Left colon (tissue), 2 donors: ENCODE measurements at regions not wholly inside any gene's neighbourhood (a gene's known extent, or its start where the extent isn't known, plus 50 kb on each side); places are given as distances from the start of the nearest gene placed in this dataset.
"Not testable (repeated sequence)": the region's sequence is repeated elsewhere in the genome, so short reads cannot be mapped to it uniquely, and the experiment has no call there.

Experiments used
- ATAC-seq: fragments of 200-7000 bp; cut with Tn5 transposase; one replicate; pipeline ENCODE4 v1.9.1; 2020; ENCODE audit warnings: mild to moderate bottlenecking, moderate library complexity
- DNase-seq, 2 donors: peaks; one replicate each; pipeline ENCODE4 v3.0.0-alpha.2; 2020
- intact Hi-C, 2 donors: fragments of 100-400 bp; cut with DNase I in 1 of 2; cut with micrococcal nuclease in 1 of 2; formaldehyde crosslinking; loops; one replicate each; pipeline versions ENCODE4 v1.11.2 to v1.14.0; 2022; cut with DNase I, micrococcal nuclease
- donor health status: DM: no; HTN: no; CAD: no.
- donor health status: DM: yes; HTN: yes; CAD: no.

GRCh38 chr9:81801190-81801589 is 111.8 kb upstream of the TLE1 start:
- intact Hi-C loops = no loop called here
- ATAC-seq = no peak
- DNase-seq = no peak

DNA sequence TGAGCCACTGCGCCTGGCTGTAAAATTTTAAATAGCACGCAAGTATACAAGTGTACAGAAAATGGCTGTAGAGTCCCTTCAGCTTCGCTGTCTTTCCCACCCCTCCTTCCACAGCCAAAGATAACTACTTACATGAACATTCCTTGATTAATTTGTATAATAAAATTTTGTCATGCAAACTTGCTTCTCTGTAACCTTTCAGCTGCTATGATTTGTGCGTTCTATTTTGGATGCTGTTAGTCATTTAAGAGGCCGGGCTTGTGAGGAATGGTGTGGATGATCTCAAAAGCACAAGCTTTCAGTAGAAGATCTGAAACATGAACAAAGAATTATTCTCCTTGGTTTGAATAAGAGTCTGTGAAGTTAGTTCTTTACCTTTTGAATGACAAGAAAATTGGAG is 115.0 kb upstream of the TLE1 start:
- intact Hi-C loops = no loop called here
- DNase-seq (no peak), ATAC-seq (no peak)

DNA sequence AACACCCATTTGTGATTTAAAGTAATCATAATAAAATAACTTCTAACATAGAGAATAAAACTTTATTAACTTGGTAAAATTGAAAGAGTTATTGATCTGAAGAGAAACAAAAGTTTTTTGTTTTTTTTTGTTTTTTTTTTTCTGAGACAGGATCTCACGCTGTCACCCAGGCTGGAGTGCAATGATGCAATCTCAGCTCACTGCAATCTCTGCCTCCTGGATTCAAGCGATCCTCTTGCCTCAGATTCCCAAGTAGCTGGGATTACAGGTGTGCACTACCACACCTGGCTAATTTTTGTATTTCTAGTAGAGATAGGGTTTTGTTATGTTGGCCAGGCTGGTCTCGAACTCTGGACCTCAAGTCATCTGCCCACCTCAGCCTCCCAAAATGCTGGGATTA is 116.5 kb upstream of the SPATA31D4 start:
- intact Hi-C loops = loop anchor here in 1 of 2 donors (10.0 kb wide), 1 partner anchor 197 kb away; no protein-coding TSS in a partner anchor
- not testable (repeated sequence) for ATAC-seq

DNA sequence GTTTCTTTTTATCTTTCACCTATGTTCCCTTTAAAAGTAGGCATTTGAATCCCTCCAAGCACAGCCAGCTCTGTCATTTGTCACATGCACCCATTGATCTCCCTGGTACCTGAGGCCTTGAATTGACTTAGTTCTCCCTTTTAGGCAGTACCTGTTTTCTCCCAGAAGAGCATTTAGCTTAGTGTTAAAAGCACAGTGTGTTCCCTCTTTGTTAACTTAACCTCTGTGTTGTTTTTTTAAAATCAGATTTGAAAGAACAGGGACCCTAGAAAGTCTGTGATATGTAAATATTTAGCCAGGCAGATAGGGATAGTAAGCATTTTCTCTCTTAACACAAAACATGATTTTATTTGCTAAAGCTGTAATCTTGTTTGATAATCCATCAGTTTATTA is 113.8 kb upstream of the SPATA31D4 start:
- ATAC-seq = peak; percentile 30
- intact Hi-C loops = loop anchor here in 1 of 2 donors (10.0 kb wide), 1 partner anchor 200 kb away; no protein-coding TSS in a partner anchor

More for the DNA sequence above, 116.5 kb upstream of the SPATA31D4 start:
- not testable (repeated sequence) for DNase-seq

DNA sequence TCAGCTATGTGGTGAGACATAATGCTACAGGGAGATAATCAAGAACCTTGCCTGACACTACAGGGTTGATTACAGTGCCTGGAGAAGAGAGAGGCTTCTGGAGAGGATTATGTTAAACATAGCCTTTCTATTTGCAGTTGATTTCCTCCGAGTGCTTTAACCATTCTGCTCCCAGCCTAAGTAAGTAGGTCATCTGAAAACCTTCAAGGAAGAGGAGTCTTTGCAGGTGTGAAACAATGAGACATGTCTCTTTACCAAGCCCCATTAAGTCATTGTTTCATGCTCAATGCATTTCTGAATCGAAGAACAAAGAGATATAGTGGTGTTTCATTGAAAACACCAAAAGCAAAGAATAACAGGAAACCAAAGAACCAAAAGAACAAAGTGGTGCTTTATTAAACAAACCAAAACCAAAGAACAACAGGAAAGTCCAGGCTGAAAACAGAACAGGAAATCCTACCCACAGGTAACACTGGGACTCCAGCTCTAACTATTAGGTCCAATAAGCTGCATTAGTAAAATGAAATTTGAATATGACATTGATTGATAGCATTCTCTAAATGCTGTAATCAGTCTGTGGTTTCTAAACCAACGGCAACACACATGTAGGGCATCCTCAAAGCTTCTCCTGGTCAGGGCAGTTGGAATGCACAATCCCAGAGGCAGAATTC is 113.3 kb upstream of the SPATA31D4 start:
- ATAC-seq = peak; percentile 35
- no peak for DNase-seq
- intact Hi-C loops = loop anchor here in 1 of 2 donors (10.0 kb wide), 1 partner anchor 200 kb away; no protein-coding TSS in a partner anchor

More for the DNA sequence above, 113.8 kb upstream of the SPATA31D4 start:
- DNase-seq = no peak

- ATAC-seq (no peak), DNase-seq (no peak)
- intact Hi-C loops = loop anchor here in 1 of 2 donors (10.0 kb wide), 1 partner anchor 201 kb away; no protein-coding TSS in a partner anchor
Observed at GRCh38 chr9:81815781-81816180, 112.4 kb upstream of the SPATA31D4 start.

DNA sequence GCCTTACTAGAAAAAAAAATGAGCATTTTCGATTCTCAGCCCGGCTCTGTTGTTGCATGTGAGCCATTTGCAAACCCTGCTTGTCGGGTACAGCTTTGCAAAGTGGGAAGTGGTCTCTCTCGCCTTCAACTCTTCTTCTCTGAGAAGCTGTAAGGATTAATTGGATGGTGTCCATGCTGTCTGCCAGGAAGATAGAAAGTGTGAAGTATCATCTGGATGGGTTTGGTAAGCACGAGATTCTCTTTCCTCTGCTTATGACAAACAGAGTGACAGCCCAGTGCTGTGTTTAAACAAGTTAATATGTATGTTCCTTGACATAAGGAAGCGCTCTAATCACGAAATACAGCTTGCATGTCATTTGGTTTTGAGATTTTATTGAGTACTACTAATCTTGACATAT is 109.1 kb upstream of the SPATA31D4 start:
- DNase-seq (no peak), ATAC-seq (no peak)
- intact Hi-C loops = loop anchor here in 1 of 2 donors (10.0 kb wide), 1 partner anchor 204 kb away; no protein-coding TSS in a partner anchor

DNA sequence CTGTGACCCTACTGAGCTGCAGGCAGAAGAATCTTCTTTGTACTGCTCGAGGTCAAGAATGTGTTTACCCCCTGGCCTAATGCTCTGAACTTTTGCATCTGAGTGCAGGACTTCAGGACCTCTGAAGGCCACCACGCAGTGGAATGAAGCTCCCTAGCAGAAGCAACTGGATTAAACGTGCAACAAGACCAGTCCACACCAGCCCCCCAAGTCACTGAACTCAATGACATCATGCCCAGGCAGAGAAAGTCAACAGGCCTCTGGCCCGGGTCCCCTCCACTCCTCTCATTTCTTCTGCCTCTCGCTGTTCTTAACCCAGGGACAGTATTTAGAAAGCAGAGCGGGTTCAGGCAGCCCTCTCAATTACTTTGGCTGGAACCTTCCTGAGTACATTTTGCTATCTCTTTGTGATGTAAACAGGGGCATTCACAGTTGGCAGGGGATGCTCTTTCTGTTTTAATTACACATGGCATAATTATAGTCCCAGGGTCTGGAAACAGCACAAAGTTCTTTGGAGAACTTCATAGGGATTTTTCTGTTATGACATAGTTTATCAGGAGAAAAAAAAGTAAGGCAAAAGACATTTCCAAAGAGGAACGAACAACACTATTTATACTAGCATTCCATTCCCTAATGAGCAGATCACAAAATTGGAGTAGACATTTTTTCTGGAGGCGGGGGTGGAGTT is 108.2 kb upstream of the SPATA31D4 start:
- DNase-seq (no peak), ATAC-seq (no peak)
- intact Hi-C loops = loop anchor here in 1 of 2 donors (10.0 kb wide), 1 partner anchor 205 kb away; no protein-coding TSS in a partner anchor

- intact Hi-C loops = no loop called here
- DNase-seq (no peak), ATAC-seq (no peak)
Observed at GRCh38 chr9:81822301-81822865, 105.8 kb upstream of the SPATA31D4 start.

DNA sequence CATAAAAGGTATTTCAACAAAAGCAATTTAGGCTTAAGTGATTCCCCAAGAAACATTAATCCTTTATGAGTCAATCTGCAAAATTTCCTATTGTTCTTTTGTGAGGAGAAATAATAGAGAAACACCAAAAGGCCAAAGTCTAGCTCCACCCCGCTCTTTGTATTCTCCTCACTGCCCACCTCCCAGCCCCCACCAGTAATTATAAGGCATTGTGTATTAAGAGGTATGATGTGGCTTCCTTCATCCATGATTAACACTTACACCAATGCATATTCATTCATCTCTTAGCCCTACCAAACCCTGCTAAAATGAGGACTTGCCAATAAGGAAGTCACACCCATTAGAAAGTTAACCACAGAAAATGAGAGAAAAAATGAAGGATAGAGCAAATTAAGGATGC is 105.3 kb upstream of the SPATA31D4 start:
- no peak for ATAC-seq
- no peak for DNase-seq
- intact Hi-C loops = no loop called here

DNA sequence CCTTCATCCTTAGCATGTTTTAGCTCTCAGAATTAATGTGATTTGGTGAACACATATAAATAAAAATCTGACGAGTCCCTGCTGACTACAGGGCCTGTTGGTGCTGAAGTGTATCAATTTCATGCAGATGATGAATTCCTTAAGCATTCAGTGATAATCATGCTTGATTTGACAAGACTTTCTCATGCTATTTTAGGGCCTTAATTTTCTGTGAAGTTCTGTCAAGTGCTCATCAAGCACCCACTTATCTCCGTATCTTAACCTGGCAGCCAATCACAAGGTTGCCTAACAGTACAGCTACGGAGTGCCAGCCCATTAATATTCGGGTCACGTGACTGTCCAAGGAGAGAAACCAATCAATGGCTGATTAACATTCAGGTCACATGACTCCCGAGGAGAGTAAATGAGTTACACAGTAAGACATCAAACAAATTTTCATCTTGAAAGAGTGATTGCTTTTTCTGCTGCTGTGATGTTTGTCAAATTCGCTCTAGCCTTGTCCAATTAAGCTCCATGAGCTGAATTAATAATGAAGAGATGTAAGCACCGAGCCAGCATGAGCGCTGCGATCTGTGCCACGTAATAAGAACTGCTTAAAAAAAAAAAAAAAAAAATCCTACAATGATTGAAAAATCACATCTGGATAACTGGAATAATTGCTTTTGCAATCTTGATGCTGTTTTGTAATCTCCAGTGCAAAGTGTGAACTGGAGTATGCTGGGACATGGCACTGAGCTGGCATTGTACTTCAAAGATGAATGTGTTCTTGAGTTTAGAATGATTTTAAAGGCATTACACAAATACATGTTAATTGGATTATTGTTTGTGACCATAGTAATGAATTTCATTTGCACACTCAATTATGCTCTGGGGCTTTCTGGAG is 104.3 kb upstream of the SPATA31D4 start:
- DNase-seq (no peak), ATAC-seq (no peak)
- intact Hi-C loops = no loop called here

- intact Hi-C loops = no loop called here
- DNase-seq = no peak
- no peak for ATAC-seq
Observed at GRCh38 chr9:81824802-81825730, 103.2 kb upstream of the SPATA31D4 start.

DNA sequence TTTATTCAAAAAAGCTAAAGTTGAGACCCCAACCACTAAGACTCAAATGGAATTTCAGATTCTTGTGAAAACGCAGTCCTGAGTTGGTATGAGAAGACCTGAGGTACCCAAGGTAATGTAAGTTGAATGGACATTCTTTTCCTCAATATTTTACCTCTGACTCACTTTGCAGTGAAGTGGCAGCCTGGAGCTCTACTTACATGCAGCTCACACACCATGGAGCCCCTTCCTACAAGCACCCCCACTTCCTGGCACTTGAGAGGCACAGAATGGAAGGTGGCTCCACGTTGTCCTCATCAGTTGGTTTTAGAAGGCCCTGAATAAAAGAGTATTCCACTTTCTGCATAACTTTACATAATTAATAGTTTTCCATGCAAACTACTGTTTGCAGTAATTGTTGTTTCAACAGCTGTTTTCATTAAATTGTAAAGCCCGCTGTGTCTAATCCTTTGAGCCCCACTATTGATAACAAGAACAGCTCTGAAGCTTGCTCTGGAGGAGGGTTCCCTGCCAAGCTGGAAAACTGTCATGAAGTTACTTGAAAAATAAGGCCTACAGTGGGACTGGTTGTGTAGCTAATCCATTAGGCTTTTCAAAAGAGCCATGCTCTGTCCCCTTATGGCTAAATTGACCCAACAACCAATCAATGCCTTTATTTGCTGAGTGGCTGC is 102.2 kb upstream of the SPATA31D4 start:
- no peak for ATAC-seq
- intact Hi-C loops = no loop called here

GRCh38 chr9:81826517-81826906 is 101.7 kb upstream of the SPATA31D4 start:
- intact Hi-C loops = no loop called here
- ATAC-seq = no peak
- peak; percentile 19 to 30 for DNase-seq

More for the DNA sequence above, 102.2 kb upstream of the SPATA31D4 start:
- no peak for DNase-seq

DNA sequence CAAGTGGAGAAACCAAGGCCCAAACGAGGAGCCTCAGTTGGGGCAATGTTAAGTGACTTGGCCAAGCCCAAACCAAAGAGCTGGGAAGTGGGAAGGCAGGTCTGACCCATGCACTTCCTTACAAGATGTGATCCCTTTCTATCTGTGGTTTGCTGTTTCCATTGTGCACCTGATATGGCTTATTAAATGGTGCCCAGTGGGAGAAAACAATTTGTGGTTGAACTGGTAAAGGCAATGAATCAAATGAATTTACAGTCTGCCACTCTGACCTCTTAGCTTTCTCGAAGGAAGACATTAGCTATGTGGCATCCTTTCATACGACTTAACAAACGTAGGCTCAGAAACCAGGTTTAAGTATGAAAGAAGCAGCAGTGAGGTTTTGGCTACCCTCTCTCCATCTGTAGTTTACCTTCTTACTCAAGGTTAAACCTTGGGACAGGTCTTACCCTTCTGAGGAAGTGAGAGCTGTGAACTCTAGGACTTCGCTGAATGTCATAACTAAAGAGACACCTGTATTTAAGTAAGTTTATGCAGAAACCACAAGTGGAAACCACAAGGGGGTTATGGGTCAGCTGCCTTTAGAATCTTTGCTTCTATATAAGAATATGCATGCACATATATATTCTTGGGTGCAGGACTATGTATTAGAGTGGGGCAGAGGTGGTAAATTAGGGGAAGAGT is 100.5 kb upstream of the SPATA31D4 start:
- intact Hi-C loops = no loop called here
- no peak for ATAC-seq
- DNase-seq = no peak

DNA sequence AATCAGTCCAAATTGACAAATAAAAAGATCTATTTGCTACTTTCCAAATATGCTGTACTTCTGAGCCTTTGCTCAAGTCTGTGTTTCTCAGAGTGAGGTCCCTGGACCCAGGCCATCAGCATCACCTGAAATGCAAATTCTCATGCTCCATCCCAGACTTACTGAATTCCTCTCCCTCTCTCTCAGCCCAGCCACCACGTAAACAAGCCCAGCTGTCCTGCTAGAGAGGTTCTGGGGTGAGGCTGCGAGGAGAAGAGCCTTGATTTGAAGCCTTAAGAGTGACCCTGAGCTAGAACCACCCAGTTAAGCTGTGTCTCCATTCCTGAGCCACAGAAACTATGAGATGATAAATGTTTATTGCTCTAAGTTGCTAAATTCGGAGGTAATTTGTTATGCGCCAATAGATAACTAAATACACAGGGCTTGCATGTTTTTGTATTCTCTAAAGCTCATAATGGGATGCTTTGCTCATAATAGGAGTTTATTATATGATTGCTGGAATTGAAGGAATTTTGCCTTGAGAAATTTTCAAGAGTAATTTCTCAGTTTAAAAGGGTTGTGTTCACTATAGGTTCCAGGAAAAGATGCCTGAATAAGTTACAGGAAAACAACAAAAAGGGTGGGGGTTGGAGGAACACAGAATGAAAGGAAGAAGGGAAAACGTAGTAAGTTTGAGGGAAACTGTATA is 98.9 kb upstream of the SPATA31D4 start:
- intact Hi-C loops = no loop called here
- DNase-seq = no peak

More for the DNA sequence above, 98.9 kb upstream of the SPATA31D4 start:
- ATAC-seq = no peak
